ENCODE measurements at regions not wholly inside any gene's neighbourhood (a gene's known extent, or its start where the extent isn't known, plus 50 kb on each side); places are given as distances from the start of the nearest gene placed in this dataset.
"Not testable (repeated sequence)": the region's sequence is repeated elsewhere in the genome, so short reads cannot be mapped to it uniquely, and the experiment has no call there.

GRCh38 chr20:12849225-12849910, 159.4 kb upstream of the SPTLC3 start:
- Histone ChIP-seq H3K36me3 (no peaks in the 10 kb centered on the region), H3K4me1 (no peaks in the 10 kb centered on the region), H3K4me3 (no peak overlapping the region), H3K27ac (no peak overlapping the region), H3K9me3 (peaks cover 0 to under 1% of the 10 kb centered on the region in 2 donors), H3K27me3 (no peaks in the 10 kb centered on the region)
- intact Hi-C loops (cut with DNase I): no loop called here
- no peak for TF ChIP-seq CTCF (IDR thresholded peaks at IDR 0.05)
- no peak for DNase-seq
- no peak for ATAC-seq

GRCh38 chr20:12857643-12858042, 151.1 kb upstream of the SPTLC3 start:
- H3K27me3 ChIP-seq; ATAC-seq; DNase-seq; H3K36me3 ChIP-seq; H3K4me3 ChIP-seq; H3K27ac ChIP-seq; intact Hi-C loops (cut with DNase I); H3K4me1 ChIP-seq: not testable (repeated sequence)
- H3K9me3 ChIP-seq: peaks cover 0 to 13% of the 10 kb centered on the region in 2 donors

- H3K36me3 ChIP-seq: no peaks in the 10 kb centered on the region
- H3K4me3 ChIP-seq: no peak overlapping the region
- H3K4me1 ChIP-seq: no peaks in the 10 kb centered on the region
- H3K9me3 ChIP-seq: peaks cover 0 to 6% of the 10 kb centered on the region in 2 donors
- TF ChIP-seq CTCF (IDR thresholded peaks at IDR 0.05): no peak
- intact Hi-C loops (cut with DNase I): no loop called here
- H3K27ac ChIP-seq: no peak overlapping the region
- no peaks in the 10 kb centered on the region for H3K27me3 ChIP-seq
- ATAC-seq: peak; percentile 89
- DNase-seq: no peak
Measured at GRCh38 chr20:12860619-12861247, 148.0 kb upstream of the SPTLC3 start.

GRCh38 chr20:12869669-12870068, 139.1 kb upstream of the SPTLC3 start:
- Histone ChIP-seq H3K9me3 (no peaks in the 10 kb centered on the region), H3K27ac (no peak overlapping the region), H3K36me3 (no peaks in the 10 kb centered on the region), H3K4me1 (no peaks in the 10 kb centered on the region), H3K4me3 (no peak overlapping the region), H3K27me3 (no peaks in the 10 kb centered on the region)
- DNase-seq (no peak), ATAC-seq (no peak)
- TF ChIP-seq CTCF (IDR thresholded peaks at IDR 0.05): no peak
- intact Hi-C loops (cut with DNase I): no loop called here

GRCh38 chr20:12870588-12870987, 138.2 kb upstream of the SPTLC3 start:
- H3K36me3 ChIP-seq: no peaks in the 10 kb centered on the region
- DNase-seq (no peak), ATAC-seq (no peak)
- no peaks in the 10 kb centered on the region for H3K9me3 ChIP-seq
- TF ChIP-seq CTCF (IDR thresholded peaks at IDR 0.05): no peak
- no peaks in the 10 kb centered on the region for H3K27me3 ChIP-seq
- H3K27ac ChIP-seq: no peak overlapping the region
- no peaks in the 10 kb centered on the region for H3K4me1 ChIP-seq
- intact Hi-C loops (cut with DNase I): no loop called here
- no peak overlapping the region for H3K4me3 ChIP-seq

All from left lung (tissue), 4 donors.